HG03139 (cell line): ENCODE measurements at regions not wholly inside any gene's neighbourhood (a gene's known extent, or its start where the extent isn't known, plus 50 kb on each side); places are given as distances from the start of the nearest gene placed in this dataset.

Source experiments
- ATAC-seq: cut with Tn5 transposase; IDR thresholded peaks from one replicate; pipeline ENCODE4 v1.9.1; 2021; ENCODE audit not compliant: unreplicated experiment

DNA sequence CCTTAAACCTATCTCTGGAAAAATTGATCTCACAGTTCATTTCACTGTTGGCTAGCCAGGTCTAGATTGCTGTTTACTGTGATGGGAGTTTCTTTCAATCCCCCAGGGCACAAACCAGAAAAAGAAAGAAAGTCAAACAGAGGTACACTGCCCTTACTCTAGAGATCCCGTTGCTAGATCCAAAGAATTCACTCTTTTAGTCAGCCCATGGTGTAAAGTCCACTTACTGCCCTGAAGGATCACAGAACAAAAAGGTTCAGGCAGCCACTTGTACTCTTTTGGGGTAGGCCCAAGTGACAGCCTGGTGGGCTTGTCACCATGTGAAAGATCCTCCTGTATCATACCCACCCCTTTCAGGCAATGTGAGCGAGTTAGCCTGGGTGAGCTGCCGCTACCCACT is 162.6 kb upstream of the CCDC179 start:
- ATAC-seq: no peak

DNA sequence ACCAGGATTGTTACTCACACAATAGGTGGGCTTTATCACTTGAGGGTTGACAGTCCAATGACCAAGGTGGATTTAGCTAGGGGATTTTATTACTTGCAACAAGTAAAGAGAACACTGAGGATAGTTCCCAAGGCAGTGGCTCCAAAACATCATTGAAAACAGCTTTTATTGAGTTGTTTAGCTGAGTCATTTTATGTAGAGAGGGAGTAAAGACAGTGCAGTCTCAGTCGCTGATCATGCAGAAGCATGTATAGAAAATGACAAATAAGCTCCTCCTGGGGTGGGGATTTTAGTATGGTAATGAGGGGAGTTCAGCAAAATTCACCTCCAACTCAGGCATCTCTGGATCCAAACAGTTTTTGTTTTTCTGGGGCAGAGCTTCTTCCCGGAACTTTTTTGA is 163.0 kb upstream of the CCDC179 start:
- no peak for ATAC-seq

DNA sequence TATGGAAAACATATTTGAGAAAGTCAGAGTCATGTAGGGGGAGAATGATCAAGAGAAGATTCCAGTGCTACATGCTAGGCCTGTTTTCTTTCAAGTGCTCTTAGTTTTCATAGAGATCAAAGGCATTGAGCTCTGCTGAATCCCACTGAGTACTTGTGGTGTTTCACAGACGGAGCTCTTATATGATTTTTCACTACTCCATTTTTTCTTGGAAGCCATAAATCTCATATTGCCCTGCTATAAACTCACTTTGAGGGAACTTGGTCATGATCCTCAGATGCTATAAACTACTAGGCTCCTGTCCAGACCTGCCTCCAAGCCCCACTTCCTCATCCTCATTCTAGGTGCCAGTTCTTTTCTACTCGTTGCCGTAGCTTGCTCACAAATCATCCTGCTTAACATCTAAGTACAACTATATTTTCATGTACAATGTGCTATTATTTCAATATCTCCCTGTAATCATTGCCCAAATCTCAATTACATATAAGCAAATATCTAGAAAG is 180.8 kb upstream of the CCDC179 start:
- no peak for ATAC-seq

DNA sequence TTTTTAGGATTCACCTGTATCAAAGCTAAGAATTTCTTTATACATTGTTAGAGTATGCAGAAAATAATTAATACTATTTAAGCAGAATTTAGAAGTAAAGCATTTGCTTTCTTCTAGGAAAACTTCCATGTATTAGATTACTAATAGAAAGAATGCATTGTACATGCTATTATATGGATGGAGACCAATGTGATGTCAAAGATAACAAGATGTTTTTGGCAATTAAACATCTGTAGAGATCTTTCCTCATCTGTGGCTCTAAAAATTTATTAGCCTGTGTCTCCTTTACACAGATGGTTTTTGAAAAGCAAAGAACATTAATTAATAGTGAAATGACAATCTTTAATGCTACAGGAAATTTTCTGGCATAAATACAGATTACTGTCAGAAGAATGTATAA is 198.4 kb upstream of the CCDC179 start:
- ATAC-seq: no peak

DNA sequence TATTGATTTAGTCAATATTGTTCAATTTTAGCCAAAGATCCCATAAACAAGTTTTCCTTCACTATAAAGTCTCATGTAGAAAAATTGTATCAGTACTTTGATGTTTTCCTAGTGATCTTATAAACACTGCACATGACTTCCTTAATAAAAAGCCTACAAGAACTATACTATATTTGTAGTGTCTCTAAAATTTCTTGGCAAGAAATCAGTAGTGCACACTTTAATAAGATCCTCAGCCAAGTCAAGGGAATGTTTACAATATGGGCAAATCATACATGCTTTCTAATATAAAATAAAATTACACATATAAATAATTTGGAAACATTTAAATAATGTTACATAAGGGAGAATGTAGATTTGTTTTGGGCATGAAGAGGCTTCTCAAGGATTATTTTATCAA is 203.0 kb upstream of the CCDC179 start:
- ATAC-seq: no peak

DNA sequence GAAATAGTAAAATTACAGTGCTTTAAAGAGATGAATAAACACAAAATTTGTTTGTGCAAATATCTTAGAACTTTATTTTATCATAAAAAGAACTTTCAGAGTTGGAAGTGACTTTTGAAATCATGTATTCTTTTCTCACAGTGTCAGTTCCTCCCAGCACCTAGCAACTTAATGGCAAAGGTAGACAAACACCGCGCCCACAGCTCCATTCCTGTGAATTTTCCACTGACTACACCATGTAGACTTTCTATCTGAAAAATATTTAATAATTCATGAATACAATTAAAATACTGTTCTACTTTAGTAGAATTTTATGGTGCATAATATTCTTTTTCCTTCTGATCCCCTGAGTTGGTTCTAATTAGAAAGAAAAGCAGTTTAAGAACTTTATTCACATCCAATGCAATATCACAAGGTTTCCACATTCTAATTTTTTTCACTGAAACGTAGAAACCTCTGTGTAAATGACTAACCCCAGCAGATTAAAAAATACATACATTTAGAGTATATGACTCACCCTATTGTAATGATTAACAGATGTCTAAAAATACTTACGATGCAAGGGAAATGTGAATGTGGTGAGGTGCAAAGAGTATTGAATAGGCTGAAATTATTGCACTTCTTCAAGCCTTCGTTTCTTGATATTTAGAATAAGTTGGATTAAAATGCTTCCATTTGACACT is 218.2 kb upstream of the CCDC179 start:
- peak; percentile 80 for ATAC-seq

DNA sequence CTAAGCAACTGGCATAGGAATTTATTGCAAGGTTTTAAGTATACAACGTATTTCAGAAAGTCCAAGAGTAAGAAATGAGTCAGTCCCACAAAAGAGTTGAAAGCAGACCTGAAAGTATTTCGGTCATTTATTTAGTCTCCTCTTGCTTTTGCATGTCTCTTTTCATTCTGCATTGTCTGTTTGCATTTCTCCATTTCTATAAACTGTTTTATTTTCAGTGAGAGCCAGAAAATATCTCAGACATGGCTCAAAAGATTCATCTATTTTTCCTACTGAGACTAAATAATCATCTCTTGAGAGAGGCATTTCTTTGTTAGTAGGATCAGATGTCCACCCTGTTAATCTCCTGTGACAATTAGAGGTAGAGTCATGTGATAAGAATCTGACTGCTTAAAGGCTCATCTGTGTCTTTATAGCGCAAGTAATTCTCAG is 219.1 kb upstream of the CCDC179 start:
- ATAC-seq: peak; percentile 59

DNA sequence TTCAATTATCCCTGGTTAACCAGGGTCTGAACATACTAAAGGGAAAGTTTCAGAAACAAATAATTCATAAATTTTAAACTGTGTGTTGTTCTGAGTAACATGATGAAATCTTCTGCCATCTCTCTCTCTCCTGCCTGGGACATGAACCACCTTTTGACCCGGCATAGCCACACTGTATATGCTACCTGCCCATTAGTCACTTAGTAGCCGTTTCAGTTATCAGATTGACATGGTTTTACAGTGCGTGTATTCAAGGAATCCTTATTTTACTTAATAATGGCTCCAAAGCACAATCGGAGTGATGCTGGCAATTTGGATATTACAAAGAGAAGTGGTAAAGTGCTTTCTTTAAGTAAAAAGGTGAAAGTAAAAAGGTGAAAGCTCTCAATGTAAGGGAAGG is 227.1 kb upstream of the CCDC179 start:
- ATAC-seq: no peak

DNA sequence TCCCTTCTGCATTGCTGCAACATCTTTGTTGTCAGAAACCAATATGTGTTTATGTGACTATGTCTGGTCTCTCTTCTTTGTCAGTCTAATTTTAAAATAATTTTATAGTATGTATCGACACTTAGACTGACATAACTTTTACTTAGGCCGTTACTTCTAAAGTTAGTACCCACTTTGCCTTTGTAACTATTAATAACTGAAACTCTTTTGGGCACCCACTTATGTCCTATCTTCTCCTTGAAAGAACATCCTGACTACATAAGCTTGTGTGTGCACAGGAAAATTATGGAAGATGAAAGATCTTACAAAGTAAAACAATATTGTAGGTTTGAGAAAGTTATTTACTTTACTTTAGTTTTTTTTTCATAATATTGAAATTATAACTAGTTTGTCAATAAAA is 230.4 kb upstream of the CCDC179 start:
- ATAC-seq: no peak

DNA sequence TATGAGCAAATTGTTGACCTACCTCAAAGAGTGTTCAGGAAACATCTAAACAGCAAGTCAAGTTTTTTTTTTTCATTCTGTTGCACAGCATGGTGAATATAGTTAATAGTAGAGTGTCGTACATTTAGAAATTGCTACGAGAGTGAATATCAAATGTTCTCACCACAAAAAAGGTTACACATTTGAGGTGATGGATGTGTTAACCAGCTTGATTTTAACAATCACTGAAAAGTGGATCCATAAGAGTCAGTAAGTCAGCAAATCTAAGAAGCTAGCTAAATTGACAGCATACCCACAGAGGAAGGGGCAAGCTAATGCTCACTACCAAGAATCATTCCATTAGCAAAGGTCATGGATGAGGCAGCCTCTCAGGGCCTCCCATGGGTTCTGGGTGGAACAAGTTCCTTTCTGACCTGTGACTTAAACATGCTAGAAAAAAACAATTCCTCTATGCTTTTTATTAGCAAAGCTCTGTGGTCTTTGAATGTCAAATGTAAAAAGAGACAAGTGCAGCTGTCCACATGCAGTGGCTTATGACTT is 235.4 kb upstream of the CCDC179 start:
- no peak for ATAC-seq

DNA sequence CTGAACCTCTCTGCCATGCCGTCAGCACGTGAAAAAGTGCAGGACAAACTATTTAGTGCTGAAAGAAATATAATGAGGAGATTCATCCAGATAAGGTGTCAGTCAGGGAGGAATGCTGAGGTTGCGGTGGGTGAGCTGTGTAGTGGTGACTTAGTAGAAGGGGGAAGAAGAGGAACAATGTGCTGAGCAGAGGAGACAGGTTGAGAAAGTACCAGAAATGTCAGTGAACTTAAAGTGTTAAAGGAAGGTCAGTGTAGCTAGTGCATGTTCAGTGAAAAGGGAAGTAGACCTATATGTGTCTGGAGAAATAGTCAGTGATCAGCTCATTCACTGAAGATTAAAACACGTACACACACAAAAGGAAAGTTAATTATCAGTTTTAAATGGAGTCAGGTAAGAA is 237.6 kb upstream of the CCDC179 start:
- peak; percentile 83 for ATAC-seq

DNA sequence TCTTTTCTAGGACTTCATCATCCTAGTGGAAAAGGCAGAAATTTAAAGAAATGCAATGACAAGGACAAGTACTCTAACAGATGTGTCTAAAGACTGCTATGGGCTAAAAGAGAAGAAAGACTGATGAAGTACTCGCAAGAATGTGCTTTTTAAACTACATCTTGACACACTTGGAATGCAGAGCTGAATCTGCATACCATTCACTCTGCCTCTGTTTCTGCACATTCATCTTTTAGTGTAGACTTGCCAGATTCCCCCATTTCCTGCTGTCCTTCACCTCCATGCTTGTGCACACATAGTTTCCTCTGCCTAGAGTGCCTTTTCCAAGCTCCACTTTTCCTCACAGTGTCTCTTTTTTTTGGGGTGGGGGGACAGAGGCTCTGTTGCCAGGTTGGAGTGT is 239.0 kb upstream of the CCDC179 start:
- no peak for ATAC-seq

DNA sequence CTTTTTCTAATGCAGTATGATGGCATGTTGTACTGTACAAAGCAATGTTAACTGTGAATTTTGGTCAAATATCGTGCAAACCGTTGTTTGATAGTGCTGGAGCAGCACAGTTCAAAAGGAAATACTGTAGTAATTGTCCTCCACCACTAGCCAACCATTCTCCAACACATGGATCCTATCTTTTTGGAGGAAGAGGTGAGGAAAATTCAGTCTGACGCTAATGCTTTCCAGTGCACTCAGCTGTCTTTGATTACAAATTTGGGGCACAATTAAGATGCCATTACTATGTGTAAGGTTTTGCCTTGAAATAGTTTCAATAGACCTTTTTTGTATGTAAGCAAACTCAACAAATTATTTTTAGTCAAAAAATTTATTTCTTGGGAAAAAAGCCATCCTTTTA is 240.5 kb upstream of the CCDC179 start:
- ATAC-seq: no peak

DNA sequence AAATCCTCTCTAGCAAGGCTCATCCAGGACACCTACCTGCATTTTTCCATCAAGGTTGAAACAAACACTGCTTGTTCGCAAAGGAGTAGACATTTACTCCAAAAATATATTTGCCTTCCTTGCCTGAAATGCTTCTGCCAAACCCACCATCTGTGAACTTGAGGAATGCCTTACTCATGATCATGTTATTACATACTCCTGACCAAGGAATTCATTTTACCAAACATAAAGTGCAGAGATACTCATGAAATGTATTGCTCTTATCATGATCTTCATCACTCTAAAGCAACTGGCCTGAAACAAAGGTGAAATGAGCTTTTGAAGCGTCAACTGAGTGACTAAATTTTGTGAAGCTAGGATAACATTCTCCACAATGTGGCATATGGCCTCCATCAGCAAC is 243.1 kb upstream of the CCDC179 start:
- no peak for ATAC-seq

DNA sequence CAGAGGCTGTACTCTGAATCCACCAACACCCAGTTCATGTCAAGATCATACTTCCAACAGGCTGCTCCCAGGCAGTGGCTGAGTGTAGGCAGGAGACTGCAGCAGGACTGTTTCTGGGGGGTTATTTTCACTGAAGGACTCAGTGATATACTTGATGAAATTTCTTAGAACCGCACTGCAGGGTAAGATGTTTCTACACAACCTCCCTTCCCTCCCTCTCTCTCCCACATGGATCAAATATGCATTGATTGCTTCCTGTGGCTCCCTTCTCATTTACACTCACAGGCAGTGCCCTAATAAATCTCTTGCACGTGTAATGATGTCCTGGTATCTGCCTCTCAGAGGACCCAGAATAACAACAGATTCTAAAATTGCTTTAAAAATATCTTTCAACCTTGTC is 251.3 kb upstream of the CCDC179 start:
- ATAC-seq: no peak

DNA sequence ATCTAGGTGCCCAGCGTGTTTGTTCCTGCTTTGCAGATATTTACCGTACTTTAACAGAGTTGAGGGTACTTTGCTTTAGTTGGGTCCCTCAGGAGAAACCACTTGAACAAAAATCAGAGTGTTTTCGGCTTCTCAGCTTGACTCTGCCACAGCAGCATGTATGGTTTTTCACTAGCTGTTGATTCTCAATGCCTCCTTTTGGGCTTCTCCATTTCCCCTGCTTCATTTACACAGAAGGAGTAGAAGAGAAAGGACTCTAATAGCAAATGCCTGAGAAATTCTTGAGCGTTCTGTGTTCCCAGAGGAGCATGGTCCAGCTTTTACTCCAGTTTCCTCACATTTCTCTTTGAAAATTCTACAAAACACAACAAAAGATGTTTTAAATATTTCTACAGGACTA is 252.1 kb upstream of the CCDC179 start:
- no peak for ATAC-seq

DNA sequence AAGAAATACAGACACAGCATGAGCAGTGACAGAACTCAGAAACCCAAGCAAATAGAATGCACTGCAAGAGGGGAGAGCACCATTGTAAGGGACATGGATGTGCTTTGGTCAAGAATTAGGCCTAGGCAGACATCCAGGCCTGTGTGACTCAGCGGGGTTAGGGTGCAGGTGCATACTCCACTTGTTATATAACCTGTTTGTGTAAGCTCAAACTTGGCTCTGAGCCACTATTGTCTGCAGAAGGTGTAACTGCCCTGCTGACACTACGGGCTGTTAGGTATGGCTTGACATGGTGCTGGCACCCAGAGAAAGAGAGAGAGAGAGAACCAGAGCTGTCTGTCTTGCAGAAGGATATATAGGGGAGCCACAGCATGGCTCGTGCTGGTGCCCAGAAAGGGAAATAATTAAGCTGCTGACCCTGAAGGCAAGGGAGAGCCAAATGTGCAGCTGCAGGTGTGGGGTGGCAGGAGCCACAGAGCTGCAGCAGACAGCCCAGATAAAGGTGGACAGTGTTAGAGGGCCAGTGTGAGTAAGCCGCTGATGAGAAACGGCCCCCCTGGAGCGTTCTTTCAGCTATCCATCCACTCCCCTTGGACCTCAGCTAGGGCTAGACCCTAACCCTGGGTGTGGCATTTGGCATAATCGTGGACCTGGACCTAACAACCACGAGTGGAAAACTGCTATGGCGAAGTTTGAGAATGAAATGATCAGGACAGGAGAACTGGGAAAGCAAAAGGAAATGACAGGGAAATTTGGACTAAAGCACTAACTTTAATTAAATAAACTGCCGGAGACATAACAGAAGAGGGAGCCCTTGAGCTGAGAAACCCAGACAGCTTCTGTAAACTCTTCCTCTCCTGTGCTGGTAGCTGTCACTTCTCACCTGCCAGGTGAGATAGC is 253.0 kb upstream of the CCDC179 start:
- peak; percentile 61 for ATAC-seq

DNA sequence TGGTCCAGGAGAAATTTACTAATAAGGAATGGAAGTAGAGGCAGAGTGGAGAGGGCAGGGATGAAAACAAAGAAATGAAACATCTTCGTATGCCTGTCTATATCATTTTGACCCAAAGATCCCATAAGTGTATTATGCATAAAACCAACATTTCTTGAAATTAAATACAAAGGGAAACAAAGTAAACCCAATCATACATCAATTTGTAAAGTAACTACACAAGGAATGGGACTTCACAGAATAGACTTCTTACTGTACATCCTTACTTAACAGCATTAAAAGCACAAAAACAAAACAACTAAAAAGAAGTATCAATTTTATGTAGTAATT is 253.6 kb upstream of the CCDC179 start:
- no peak for ATAC-seq

DNA sequence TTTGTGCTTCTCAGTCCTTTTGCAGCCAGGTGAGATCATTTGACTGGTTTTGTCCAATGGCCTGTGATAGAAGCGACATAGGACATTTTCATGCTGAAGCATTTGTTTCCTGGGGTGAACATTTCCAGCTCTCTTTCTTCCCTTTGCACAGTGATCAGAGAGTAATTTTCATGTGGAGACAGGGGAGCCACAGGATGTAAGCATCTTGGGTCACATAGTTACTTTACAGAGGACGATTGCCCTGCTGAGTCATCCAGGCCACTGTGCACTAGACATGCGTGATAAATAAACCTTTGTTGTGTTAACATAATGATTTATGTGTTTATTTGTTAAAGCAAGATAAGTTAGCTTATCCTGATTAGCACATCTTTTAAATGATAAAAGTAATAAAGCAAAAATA is 263.5 kb upstream of the CCDC179 start:
- no peak for ATAC-seq

DNA sequence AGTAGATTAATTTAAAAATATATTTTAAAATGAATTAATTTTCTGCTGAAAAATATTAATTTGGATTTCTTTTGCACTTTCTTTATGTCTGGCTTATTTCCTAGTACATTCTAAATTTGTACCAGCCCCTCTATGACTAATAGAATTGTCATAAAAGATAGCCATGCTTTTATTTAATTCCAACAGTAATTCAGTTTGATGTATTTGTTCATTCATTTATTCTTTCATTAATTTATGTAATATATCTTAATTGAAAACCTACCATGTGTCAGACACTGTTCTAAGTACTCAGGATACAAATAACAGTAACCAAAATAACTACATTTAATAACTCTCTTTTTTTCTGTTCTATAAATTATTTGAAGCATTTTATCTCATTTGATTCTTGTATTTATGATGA is 264.0 kb upstream of the CCDC179 start:
- no peak for ATAC-seq

DNA sequence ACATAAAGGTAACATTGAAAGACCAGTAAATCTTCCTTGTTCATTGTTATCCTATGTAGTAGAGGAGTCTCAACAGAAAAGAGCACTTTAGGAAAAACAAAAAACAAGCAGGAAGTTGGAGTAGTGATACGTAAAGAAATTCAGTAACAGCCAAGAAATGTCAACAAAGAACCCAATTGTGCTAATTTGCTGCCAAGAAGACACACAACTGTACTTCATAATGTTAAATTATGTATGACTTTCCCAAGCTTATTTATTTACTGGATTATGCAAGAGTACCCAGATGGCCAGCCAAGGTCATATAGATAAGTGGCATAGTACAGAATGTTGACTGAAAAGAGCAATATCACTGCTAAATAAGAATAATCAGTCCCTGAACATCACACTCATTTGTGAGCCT is 264.7 kb upstream of the CCDC179 start:
- no peak for ATAC-seq

DNA sequence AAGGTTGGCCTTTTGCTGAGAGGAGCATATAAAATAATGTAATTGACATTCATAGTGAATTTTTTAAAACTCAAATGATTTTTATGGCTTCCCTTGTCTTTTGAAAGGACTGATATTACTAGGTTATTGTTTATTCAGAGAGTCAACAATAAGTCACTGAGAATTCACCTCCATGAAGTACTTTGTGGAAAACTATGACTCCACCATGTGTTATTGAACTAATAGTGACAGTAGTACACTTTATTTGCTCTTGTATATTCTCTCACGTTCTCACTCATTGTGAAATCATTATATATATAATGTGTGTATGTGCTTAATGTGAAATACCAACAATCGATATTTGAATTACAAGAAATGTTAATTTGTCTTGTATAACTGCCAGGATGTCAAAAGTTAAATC is 267.4 kb upstream of the CCDC179 start:
- no peak for ATAC-seq
